GOT3 (cell line): ENCODE measurements at regions not wholly inside any gene's neighbourhood (a gene's known extent, or its start where the extent isn't known, plus 50 kb on each side); places are given as distances from the start of the nearest gene placed in this dataset.

ENCODE experiments used
- DNase-seq: peaks from one replicate; lab custom pipeline; 2025; ENCODE audit warnings: mixed read lengths; lab: John Stamatoyannopoulos, UW

DNA sequence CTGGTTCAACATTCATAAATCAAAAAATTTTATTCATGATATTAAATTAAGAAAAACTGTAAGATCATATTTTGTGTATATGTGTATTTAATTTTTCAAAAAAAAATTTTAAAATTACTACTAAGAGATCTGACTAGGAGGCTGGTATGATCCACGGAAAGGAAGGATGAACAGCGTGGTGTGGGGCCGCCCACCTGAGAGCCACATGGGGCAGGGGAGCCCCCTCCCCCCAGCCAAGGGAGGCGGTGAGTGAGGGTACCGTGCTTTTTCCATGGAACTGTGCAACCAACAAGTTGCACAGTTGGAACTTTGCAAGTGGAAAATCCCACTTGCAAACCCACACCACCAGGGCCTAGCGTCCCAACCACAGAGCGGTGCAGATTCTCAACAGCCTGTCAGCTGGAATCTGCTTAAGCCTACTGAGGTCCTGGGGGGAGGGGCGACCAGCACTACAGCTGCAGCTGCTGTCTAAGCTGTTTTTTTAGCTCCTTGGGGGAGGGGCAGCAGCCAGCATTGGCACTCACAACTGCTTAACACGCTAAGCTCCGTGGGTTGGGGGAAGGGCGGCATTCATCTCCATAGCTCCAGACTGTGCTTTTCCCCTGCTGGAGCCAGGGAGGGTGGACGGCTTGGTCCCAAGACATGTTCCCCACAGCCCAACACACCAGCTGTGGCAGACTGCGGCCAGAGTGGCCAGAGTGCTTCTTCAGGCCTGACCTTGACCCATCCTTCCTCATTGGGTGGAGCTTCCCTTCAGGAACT is 94.2 kb upstream of the IGFBP3 start:
- DNase-seq: no peak

DNA sequence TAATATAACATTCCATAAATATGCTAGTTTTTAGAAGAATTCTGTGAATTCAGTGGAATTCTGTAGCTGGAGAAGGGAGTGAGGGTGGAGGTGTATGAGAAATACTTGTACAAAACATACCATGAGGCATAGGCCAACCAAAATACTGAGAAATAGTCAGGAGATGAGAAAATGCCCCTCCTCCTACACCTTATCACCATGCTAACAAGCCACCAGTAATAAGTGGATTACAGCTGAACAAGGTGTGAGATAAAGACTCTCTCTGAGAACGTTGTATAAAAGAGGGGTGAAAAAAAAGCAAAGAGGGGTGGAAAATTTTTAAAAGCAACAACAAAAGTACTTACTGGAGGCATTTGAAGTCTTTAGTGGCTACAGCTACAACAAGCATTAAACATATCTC is 90.4 kb upstream of the IGFBP3 start:
- DNase-seq: no peak

- DNase-seq: no peak
These were observed 90.0 kb upstream of the IGFBP3 start for GRCh38 chr7:46011059-46011458.

DNA sequence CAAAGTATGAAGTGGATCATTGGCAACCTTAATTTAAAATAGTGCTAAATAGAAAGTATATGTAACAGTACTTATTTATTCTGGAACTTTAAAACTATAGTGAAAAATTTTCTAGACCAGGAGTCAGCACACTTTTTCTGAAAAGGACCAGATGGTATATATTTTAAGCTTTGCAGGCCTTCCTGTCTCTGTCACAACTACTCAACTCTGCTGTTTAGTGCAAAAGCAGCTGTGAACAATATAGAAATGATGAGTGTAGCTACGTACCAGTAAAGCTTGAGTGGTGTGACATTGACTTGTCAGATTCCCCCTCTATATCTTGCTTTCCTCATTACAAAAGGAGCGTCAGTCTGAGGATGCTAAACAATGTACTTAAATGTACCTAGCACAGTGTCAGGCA is 88.1 kb upstream of the IGFBP3 start:
- no peak for DNase-seq

GRCh38 chr7:46007990-46008643 is 87.0 kb upstream of the IGFBP3 start:
- DNase-seq: no peak

DNA sequence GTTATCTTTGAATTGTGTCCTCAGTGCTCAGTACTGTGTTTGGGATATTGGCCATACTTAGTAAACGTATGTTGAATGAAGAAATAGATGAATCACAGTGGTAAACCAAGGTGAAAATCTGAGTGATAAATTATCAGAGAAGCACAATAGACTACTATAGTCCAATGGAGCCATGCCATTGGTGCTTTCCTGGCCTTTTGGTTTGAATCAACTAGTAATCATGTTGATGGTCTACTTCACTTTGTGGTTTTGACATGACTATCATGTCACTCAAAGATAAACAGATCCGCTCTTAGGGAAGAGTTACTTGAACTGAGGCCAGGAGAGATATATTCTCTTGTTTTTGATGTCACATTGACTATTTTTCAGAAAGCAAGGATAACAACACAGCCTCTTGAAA is 86.1 kb upstream of the IGFBP3 start:
- DNase-seq: no peak

GRCh38 chr7:46006723-46007122 is 85.7 kb upstream of the IGFBP3 start:
- no peak for DNase-seq

DNA sequence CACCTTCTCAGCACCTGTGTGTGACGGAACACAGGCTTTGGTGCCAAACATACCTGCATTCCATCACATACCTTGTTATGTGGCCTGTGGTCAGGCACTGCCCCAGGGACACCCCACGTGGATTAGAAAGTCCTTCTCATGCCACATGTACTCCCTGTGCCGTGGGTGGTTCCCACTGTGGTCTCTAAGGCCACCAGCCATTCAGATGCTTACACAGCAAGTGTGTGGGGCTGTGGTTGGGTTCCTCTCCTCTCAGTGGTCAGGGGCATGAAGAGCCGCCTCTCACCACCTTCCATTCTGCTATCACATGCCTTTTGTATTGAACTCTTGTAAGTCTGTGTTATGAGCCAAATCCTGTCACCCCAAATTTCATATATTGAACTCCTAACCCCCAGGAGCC is 85.1 kb upstream of the IGFBP3 start:
- no peak for DNase-seq

- DNase-seq: no peak
These were observed 83.9 kb upstream of the IGFBP3 start for GRCh38 chr7:46004965-46005364.

- no peak for DNase-seq
These were observed 83.1 kb upstream of the IGFBP3 start for GRCh38 chr7:46003896-46004875.

- DNase-seq: no peak
These were observed 82.1 kb upstream of the IGFBP3 start for GRCh38 chr7:46003161-46003560.

DNA sequence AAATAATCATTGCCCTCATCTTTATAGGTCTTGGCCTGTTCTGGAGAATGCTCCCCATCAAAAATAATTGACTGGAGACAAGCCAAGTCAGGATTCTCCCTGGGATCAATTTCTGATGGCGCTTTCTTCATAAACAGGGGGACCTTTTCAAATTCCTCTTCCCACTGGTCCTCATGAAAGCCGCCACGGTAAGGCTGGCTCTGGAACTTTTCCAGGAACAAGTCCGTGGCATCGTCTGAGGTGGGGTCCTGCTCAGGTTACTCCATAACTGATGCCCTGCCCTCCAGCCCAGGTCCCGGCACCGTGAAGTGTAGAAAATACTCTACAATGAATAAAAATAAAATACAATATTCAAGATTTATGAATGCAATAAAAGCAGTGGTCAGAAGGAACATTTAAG is 79.4 kb upstream of the IGFBP3 start:
- no peak for DNase-seq

GRCh38 chr7:45999541-45999940 is 78.5 kb upstream of the IGFBP3 start:
- DNase-seq: no peak

GRCh38 chr7:45998506-45998905 is 77.4 kb upstream of the IGFBP3 start:
- no peak for DNase-seq

GRCh38 chr7:45993621-45994020 is 72.5 kb upstream of the IGFBP3 start:
- no peak for DNase-seq

GRCh38 chr7:45992826-45993225 is 71.8 kb upstream of the IGFBP3 start:
- DNase-seq: no peak

DNA sequence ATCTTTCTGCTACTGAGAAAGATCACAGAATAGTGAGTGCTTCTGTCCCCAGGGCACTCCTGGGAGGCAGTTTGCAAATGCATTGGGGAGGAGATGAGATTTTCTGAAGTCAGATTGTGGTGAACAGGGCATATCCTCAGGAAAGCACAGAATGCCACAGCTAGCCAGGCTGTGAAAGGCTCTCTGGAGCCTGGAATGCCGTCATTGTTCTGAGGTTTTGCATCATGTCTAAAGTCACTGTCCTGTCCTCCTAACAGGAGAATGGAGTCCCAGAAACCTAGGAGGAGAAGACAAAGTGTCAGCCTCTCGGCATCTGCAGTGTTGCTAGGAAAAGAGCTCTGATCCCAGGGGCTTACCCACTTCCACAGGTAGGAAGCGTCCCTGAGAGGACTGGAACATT is 69.2 kb upstream of the IGFBP3 start:
- no peak for DNase-seq

- no peak for DNase-seq
These were observed 67.5 kb upstream of the IGFBP3 start for GRCh38 chr7:45988405-45989057.

DNA sequence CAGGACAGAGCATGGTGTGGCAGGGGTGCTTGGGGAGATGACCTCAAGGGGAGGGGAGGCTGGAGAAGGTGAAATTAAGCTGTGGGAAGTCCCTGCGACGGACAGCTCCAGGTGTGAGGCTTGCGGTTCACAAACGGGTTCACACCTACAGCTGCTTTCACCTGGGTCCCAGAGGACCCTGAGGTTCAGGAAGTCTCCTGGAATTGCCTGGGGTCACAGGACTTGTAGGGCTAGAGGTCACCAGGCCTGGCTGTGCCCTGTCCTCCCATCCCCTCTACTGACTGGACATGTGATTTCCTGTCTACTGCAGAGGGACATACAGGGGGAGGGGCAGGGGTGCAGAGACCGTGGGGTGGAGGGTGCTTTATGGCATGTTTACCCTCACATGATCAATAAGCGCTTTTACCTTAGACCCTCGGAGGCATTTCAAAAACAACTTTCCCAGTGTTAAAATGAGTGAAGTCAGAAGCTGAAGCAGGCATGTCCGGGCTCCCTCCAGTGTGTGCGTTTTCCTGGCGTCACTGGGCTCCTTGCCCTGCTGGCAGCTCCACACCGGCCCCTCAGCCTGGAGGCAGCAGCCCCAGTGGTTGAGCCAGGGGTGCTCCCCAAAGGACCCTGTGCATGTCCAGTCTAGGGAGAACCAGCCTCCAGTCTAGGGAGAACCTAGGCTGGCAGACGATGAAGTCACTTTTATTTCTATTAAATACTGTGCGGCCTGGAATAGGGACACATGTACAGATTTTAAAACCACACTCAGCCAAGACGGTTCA is 66.6 kb upstream of the IGFBP3 start:
- DNase-seq: no peak

DNA sequence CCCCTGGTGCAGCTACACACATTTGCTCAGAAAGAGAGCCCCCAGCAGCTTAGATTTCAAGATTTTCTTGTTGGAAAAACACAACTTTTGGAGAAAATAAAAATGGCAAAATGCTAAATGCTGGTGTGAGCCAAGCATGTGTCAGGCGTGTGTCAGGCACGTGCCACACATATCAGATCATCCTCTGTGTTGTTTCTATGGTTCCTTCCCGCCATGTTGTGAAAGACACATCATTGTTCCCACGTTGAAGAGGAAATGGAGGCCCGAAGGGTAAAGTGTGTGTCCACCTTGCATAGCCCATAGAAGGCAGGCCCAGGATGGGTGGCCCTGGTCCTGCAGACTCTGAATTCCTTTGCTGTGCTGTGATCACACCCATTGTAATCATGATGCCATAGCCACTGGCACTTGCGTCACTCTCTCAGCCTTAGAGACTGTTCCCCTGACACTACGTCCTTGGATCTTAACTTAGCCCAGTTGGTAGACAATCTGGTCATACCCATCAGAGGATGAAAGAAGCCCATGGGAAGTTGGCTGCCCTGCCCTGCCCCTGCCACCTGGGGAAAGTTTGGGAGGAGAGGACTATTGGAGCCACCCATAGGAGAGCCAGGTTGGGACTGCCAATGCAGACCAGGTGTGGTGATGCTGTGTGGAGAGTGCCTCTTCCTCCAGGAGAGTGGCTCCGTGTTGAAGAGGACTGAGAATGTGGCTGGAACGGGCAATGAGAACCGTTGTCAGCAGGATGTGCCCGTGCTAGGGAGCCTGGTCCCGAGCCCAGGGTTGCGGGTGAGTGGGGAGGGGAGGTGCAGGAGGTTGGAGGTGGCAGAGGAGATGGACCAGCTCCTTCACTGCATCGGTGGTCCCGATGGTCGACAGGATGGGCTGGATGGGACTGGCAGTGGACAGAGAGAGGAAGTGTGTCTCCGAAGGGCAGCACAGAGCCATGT is 65.6 kb upstream of the IGFBP3 start:
- DNase-seq: no peak
